CD4-positive, alpha-beta T cell (primary cell): ENCODE measurements at regions not wholly inside any gene's neighbourhood (a gene's known extent, or its start where the extent isn't known, plus 50 kb on each side); places are given as distances from the start of the nearest gene placed in this dataset.

Source experiments
- ATAC-seq: fragments of 200-7000 bp; cut with Tn5 transposase; one replicate; pipeline ENCODE4 v1.10.0; 2022; ENCODE audit warnings: mild to moderate bottlenecking; ENCODE audit not compliant: poor library complexity
- CTCF ChIA-PET: fragments of 350-600 bp; sonication (Branson Sonifier 250); formaldehyde crosslinking; loops from one replicate; lab custom pipeline; 2021; ENCODE audit warnings: antibody characterized with exemption, inconsistent platforms; lab: Charles Lee
- POLR2A ChIA-PET: fragments of 350-600 bp; sonication (Branson Sonifier 250); formaldehyde crosslinking; loops from one replicate; lab custom pipeline; 2021; ENCODE audit warnings: antibody characterized with exemption, inconsistent platforms; lab: Charles Lee
- DNase-seq, 14 experiments: peaks; one replicate each; pipeline ENCODE4 v3.0.0-alpha.2; 2013 to 2020; ENCODE audit warnings: mixed read lengths in 2 of 14
- H3K27ac ChIP-seq, 2 donors: one replicate each; pipeline versions ENCODE4 v1.5.1 to v1.7.0; 2013; ENCODE audit warnings: low read length in 2 of 2, low read depth in 1 of 2, mild to moderate bottlenecking in 1 of 2
- H3K27me3 ChIP-seq, 2 experiments: 1 replicate in 1 of 2; 2 replicates in 1 of 2; pipeline versions ENCODE4 v1.6.1 to v1.7.0; 2013; ENCODE audit warnings: low read length in 2 of 2, control low read depth in 1 of 2, mild to moderate bottlenecking in 1 of 2, moderate library complexity in 1 of 2; ENCODE audit not compliant: insufficient read depth in 2 of 2, control insufficient read depth in 1 of 2
- H3K36me3 ChIP-seq: one replicate; pipeline ENCODE4 v1.6.1; 2013; ENCODE audit warnings: low read length, control low read depth; ENCODE audit not compliant: insufficient read depth
- H3K4me1 ChIP-seq: one replicate; pipeline ENCODE4 v1.6.1; 2013; ENCODE audit warnings: low read length, control low read depth; ENCODE audit not compliant: insufficient read depth
- H3K4me3 ChIP-seq: one replicate; pipeline ENCODE4 v1.5.1; 2013; ENCODE audit warnings: mild to moderate bottlenecking, low read length, moderate library complexity
- H3K9me3 ChIP-seq, 2 experiments: 1 replicate in 1 of 2; 2 replicates in 1 of 2; pipeline versions ENCODE4 v1.6.1 to v1.7.0; 2013; ENCODE audit warnings: low read length in 2 of 2, mild to moderate bottlenecking in 2 of 2, control low read depth in 1 of 2, moderate library complexity in 1 of 2; ENCODE audit not compliant: control insufficient read depth in 1 of 2, insufficient read depth in 1 of 2
- H3K27ac Mint-ChIP-seq: one replicate; pipeline ENCODE4 v1.8.0; 2020; ENCODE audit warnings: mixed read lengths
- H3K27me3 Mint-ChIP-seq: one replicate; pipeline ENCODE4 v1.8.0; 2021; ENCODE audit warnings: mixed read lengths
- H3K36me3 Mint-ChIP-seq: one replicate; pipeline ENCODE4 v1.8.0; 2021; ENCODE audit warnings: low read depth, mixed read lengths
- H3K4me1 Mint-ChIP-seq: one replicate; pipeline ENCODE4 v1.8.0; 2021; ENCODE audit warnings: low read depth, mixed read lengths
- H3K4me3 Mint-ChIP-seq: one replicate; pipeline ENCODE4 v1.8.0; 2020; ENCODE audit warnings: mild to moderate bottlenecking, mixed read lengths
- H3K9me3 Mint-ChIP-seq: one replicate; pipeline ENCODE4 v1.8.0; 2020; ENCODE audit warnings: mixed read lengths
- intact Hi-C, 2 experiments: fragments of 100-400 bp; cut with DNase I in 1 of 2; cut with micrococcal nuclease in 1 of 2; formaldehyde crosslinking; loops; one replicate each; pipeline versions ENCODE4 v1.15.1 to v1.9.0; 2023 to 2025; cut with DNase I, micrococcal nuclease
- TF ChIP-seq, protein P1 (sequence below): fragments of 200-600 bp; IDR thresholded peaks from one replicate; pipeline ENCODE4 v1.8.0; 2022; ENCODE audit warnings: antibody characterized with exemption, mild to moderate bottlenecking

- Histone ChIP-seq H3K4me3 (no peak overlapping the region), H3K4me1 (peaks cover 39% of the 10 kb centered on the region), H3K27me3 (no peaks in the 10 kb centered on the region), H3K27ac (no peak overlapping the region), H3K36me3 (no peaks in the 10 kb centered on the region), H3K9me3 (no peaks in the 10 kb centered on the region)
- intact Hi-C loops, result loop anchor here in 1 of 2 experiments (5.0 kb wide), 1 partner anchor 40 kb away; no protein-coding TSS in a partner anchor
- DNase-seq (no peak), ATAC-seq (no peak)
- no peak overlapping the region for H3K27ac Mint-ChIP-seq
- H3K4me3 Mint-ChIP-seq, result no peak overlapping the region
- ChIA-PET POLR2A (no interaction called here), CTCF (no interaction called here)
- H3K36me3 Mint-ChIP-seq, result no peaks in the 10 kb centered on the region
- peaks cover 51% of the 10 kb centered on the region for H3K4me1 Mint-ChIP-seq
- no peaks in the 10 kb centered on the region for H3K27me3 Mint-ChIP-seq
- H3K9me3 Mint-ChIP-seq, result no peaks in the 10 kb centered on the region
- TF ChIP-seq, protein P1, sequence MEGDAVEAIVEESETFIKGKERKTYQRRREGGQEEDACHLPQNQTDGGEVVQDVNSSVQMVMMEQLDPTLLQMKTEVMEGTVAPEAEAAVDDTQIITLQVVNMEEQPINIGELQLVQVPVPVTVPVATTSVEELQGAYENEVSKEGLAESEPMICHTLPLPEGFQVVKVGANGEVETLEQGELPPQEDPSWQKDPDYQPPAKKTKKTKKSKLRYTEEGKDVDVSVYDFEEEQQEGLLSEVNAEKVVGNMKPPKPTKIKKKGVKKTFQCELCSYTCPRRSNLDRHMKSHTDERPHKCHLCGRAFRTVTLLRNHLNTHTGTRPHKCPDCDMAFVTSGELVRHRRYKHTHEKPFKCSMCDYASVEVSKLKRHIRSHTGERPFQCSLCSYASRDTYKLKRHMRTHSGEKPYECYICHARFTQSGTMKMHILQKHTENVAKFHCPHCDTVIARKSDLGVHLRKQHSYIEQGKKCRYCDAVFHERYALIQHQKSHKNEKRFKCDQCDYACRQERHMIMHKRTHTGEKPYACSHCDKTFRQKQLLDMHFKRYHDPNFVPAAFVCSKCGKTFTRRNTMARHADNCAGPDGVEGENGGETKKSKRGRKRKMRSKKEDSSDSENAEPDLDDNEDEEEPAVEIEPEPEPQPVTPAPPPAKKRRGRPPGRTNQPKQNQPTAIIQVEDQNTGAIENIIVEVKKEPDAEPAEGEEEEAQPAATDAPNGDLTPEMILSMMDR, result no peak
Observed at GRCh38 chr14:75226755-75227544, 50.5 kb upstream of the TMED10 start.
